Small intestine (tissue), 7 donors: ENCODE measurements at regions not wholly inside any gene's neighbourhood (a gene's known extent, or its start where the extent isn't known, plus 50 kb on each side); places are given as distances from the start of the nearest gene placed in this dataset.
"Not testable (repeated sequence)": the region's sequence is repeated elsewhere in the genome, so short reads cannot be mapped to it uniquely, and the experiment has no call there.

Experiments used
- DNase-seq, 2 donors: peaks; one replicate each; pipeline versions ENCODE4 v3.0.0 to v3.0.0-alpha.2; 2013
- FAIRE-seq: peaks from 2 replicates; lab custom pipeline; 2012; peaks lifted over from hg19 to GRCh38; lab: Jason Lieb, UNC
- H3K27ac ChIP-seq, 3 donors: one replicate each; pipeline ENCODE4 v1.5.1; 2013; ENCODE audit warnings: low read length in 2 of 3, mild to moderate bottlenecking in 2 of 3, control low read depth in 1 of 3, inconsistent platforms in 1 of 3, low read depth in 1 of 3, moderate library complexity in 1 of 3
- H3K27me3 ChIP-seq, 3 donors: one replicate each; pipeline ENCODE4 v1.6.1; 2013; ENCODE audit warnings: low read length in 3 of 3, inconsistent platforms in 1 of 3; ENCODE audit not compliant: control insufficient read depth in 3 of 3, insufficient read depth in 3 of 3
- H3K36me3 ChIP-seq, 3 donors: one replicate each; pipeline ENCODE4 v1.6.1; 2013; ENCODE audit warnings: low read length in 3 of 3, inconsistent platforms in 1 of 3, low read depth in 1 of 3, mild to moderate bottlenecking in 1 of 3, moderate library complexity in 1 of 3; ENCODE audit not compliant: control insufficient read depth in 3 of 3, insufficient read depth in 2 of 3
- H3K4me1 ChIP-seq, 3 donors: one replicate each; pipeline ENCODE4 v1.6.1; 2013; ENCODE audit warnings: low read length in 2 of 3, inconsistent platforms in 1 of 3, low read depth in 1 of 3, mild to moderate bottlenecking in 1 of 3, moderate library complexity in 1 of 3; ENCODE audit not compliant: control insufficient read depth in 3 of 3, insufficient read depth in 2 of 3
- H3K4me3 ChIP-seq, 3 donors: one replicate each; pipeline ENCODE4 v1.5.1; 2013; ENCODE audit warnings: low read length in 3 of 3, control low read depth in 1 of 3, inconsistent platforms in 1 of 3, low read depth in 1 of 3, mild to moderate bottlenecking in 1 of 3, moderate library complexity in 1 of 3
- H3K9me3 ChIP-seq, 2 donors: one replicate each; pipeline ENCODE4 v1.6.1; 2013; ENCODE audit warnings: low read depth in 1 of 2, low read length in 1 of 2; ENCODE audit not compliant: control insufficient read depth in 2 of 2, insufficient read depth in 1 of 2
- WGBS, 3 donors: extraction: QIAGEN DNeasy Blood & Tissue Kit; methylation state at CpG; one replicate each; pipeline ENCODE4 v1.1.7; 2013; 5-methylcytosine and 5-hydroxymethylcytosine counted together
- donor health status: healthy with polysubstance abuse.
- donor health status: control.
- donor health status: control.
- donor health status: Bipolar disorder and iron deficiency.
- donor health status: healthy.

- H3K27ac ChIP-seq, H3K4me1 ChIP-seq, H3K9me3 ChIP-seq, DNase-seq, H3K27me3 ChIP-seq, FAIRE-seq, H3K4me3 ChIP-seq, H3K36me3 ChIP-seq: not testable (repeated sequence)
- WGBS, 3 donors, result 72 to 78% (median 74%) methylated on average over 11 of the region's 11 CpGs
Measured at GRCh38 chr4:3602886-3603645, 70.8 kb upstream of the LRPAP1 start.

- WGBS, 3 donors, result 67 to 82% (median 79%) methylated on average over 3 of the region's 3 CpGs
- H3K4me3 ChIP-seq, result no peak overlapping the region
Measured at GRCh38 chr4:3601992-3602391, 69.8 kb upstream of the LRPAP1 start.

GRCh38 chr4:3601108-3601690 lies 69.0 kb upstream of the LRPAP1 start:
- not testable (repeated sequence) for H3K36me3 ChIP-seq, H3K4me1 ChIP-seq, H3K27ac ChIP-seq, FAIRE-seq, H3K9me3 ChIP-seq, H3K4me3 ChIP-seq, DNase-seq, H3K27me3 ChIP-seq
- WGBS, 3 donors, result 82 to 85% (median 84%) methylated on average over 11 to 12 of the region's 12 CpGs

More at GRCh38 chr4:3601992-3602391, 69.8 kb upstream of the LRPAP1 start:
- DNase-seq (no peak), FAIRE-seq (no peak)
- peaks cover 0 to 7% of the 10 kb centered on the region in 2 donors for H3K9me3 ChIP-seq
- no peaks in the 10 kb centered on the region for H3K36me3 ChIP-seq
- H3K4me1 ChIP-seq, result no peaks in the 10 kb centered on the region
- no peaks in the 10 kb centered on the region for H3K27me3 ChIP-seq
- H3K27ac ChIP-seq, result no peak overlapping the region

- WGBS, 3 donors, result 45 to 49% (median 48%) methylated on average over 6 to 9 of the region's 9 CpGs
- Histone ChIP-seq H3K27ac (no peak overlapping the region), H3K4me1 (no peaks in the 10 kb centered on the region), H3K4me3 (no peak overlapping the region), H3K9me3 (peaks cover 0 to 7% of the 10 kb centered on the region in 2 donors), H3K36me3 (no peaks in the 10 kb centered on the region), H3K27me3 (no peaks in the 10 kb centered on the region)
- FAIRE-seq (no peak), DNase-seq (no peak)
Measured at GRCh38 chr4:3599951-3600350, 67.7 kb upstream of the LRPAP1 start.

- Histone ChIP-seq H3K4me1 (no peaks in the 10 kb centered on the region), H3K27ac (no peak overlapping the region), H3K27me3 (no peaks in the 10 kb centered on the region), H3K4me3 (no peak overlapping the region), H3K36me3 (no peaks in the 10 kb centered on the region), H3K9me3 (peaks cover 0 to 7% of the 10 kb centered on the region in 2 donors)
- WGBS, 3 donors, result 71 to 95% (median 93%) methylated on average over 8 of the region's 8 CpGs
- DNase-seq (no peak), FAIRE-seq (no peak)
Measured at GRCh38 chr4:3598695-3599227, 66.5 kb upstream of the LRPAP1 start.

- not testable (repeated sequence) for H3K27me3 ChIP-seq, H3K9me3 ChIP-seq, DNase-seq, H3K36me3 ChIP-seq, H3K27ac ChIP-seq, FAIRE-seq, H3K4me3 ChIP-seq, H3K4me1 ChIP-seq
- 72 to 80% (median 76%) methylated on average over 13 of the region's 13 CpGs for WGBS, 3 donors
Measured at GRCh38 chr4:3597896-3598505, 65.8 kb upstream of the LRPAP1 start.

- not testable (repeated sequence) for H3K4me1 ChIP-seq, H3K9me3 ChIP-seq, DNase-seq, H3K27me3 ChIP-seq, H3K4me3 ChIP-seq, H3K36me3 ChIP-seq, H3K27ac ChIP-seq, FAIRE-seq
- WGBS, 3 donors, result 67 to 73% (median 69%) methylated on average over 22 to 23 of the region's 23 CpGs
Measured at GRCh38 chr4:3596957-3597733, 64.9 kb upstream of the LRPAP1 start.
